ENCODE measurements at regions not wholly inside any gene's neighbourhood (a gene's known extent, or its start where the extent isn't known, plus 50 kb on each side); places are given as distances from the start of the nearest gene placed in this dataset.

GRCh38 chr12:3419558-3419957 is 71.4 kb upstream of the PRMT8 start:
- Histone ChIP-seq H3K23ac (ENCODE audit: insufficient read length, low read depth, low read length) (no peak overlapping the region), H3K9ac (ENCODE audit: extremely low read depth, insufficient read length, low read length) (no peak overlapping the region), H3K4ac (ENCODE audit: low read depth, low read length) (no peak overlapping the region), H4K8ac (replicated peaks; ENCODE audit: insufficient read length, low read depth, low read length) (no peak overlapping the region), H3K27me3 (ENCODE audit: insufficient read depth, low read length) (no peaks in the 10 kb centered on the region), H3K23me2 (ENCODE audit: insufficient read length, low read depth, low read length, poor library complexity, severe bottlenecking) (no peaks in the 10 kb centered on the region), H4K20me1 (ENCODE audit: control insufficient read depth, insufficient read depth, insufficient read length) (no peaks in the 10 kb centered on the region), H3K14ac (ENCODE audit: insufficient read depth, low read length) (no peak overlapping the region), H2BK12ac (ENCODE audit: insufficient read length, low read depth, low read length) (no peak overlapping the region), H3K79me1 (ENCODE audit: insufficient read depth, low read depth, low read length, poor library complexity, severe bottlenecking) (no peaks in the 10 kb centered on the region), H2BK120ac (ENCODE audit: low read depth, low read length, poor library complexity, severe bottlenecking) (no peak overlapping the region), H2BK5ac (ENCODE audit: insufficient read length, low read length) (no peak overlapping the region), H2AFZ (ENCODE audit: low read length) (no peak overlapping the region), H2AK5ac (ENCODE audit: insufficient read length, low read length) (no peak overlapping the region), H3K9me3 (ENCODE audit: control insufficient read depth, low read depth, low read length) (no peaks in the 10 kb centered on the region), H3K4me1 (ENCODE audit: insufficient read depth, low read length) (peaks cover 14% of the 10 kb centered on the region; the same call in 1 of the 2 replicates), H3K56ac (ENCODE audit: insufficient read length, low read depth, low read length) (no peak overlapping the region), H3K27ac (ENCODE audit: insufficient read length, low read depth, low read length) (no peak overlapping the region), H4K91ac (ENCODE audit: insufficient read length, low read depth, low read length) (no peak overlapping the region), H4K5ac (ENCODE audit: insufficient read length, low read depth, low read length) (no peak overlapping the region), H2BK20ac (ENCODE audit: low read depth, low read length, poor library complexity, severe bottlenecking) (no peak overlapping the region), H2BK15ac (ENCODE audit: low read depth, low read length) (no peak overlapping the region), H3K18ac (ENCODE audit: insufficient read length, low read depth, low read length) (no peak overlapping the region), H3T11ph (ENCODE audit: low read length) (no peak overlapping the region), H3K4me2 (ENCODE audit: insufficient read depth, insufficient read length, low read length) (no peak overlapping the region), H3K79me2 (ENCODE audit: insufficient read depth, low read length) (no peaks in the 10 kb centered on the region)
- Mint-ChIP-seq H3K27ac (no peak overlapping the region), H3K36me3 (ENCODE audit: insufficient read depth in 1 of 3, low read depth in 3 of 3) (0 out of 7 replicates have a peak, but pooled peaks cover 0 to 2% (median 0%) of the 10 kb centered on the region in 3 experiments), H3K27me3 (ENCODE audit: low read depth) (peaks cover 66% of the 10 kb centered on the region), H3K4me3 (no peak overlapping the region), H3K9me3 (peaks cover 0 to 3% of the 10 kb centered on the region in 2 experiments; a peak in 2 of 5 replicates), H3K4me1 (peaks cover 27 to 37% of the 10 kb centered on the region in 2 experiments)
- WGBS (ENCODE audit: extremely low coverage, insufficient read length, low lambda C conversion rate), result no CpG with 5 or more reads among the region's 3 CpGs
- TF ChIP-seq, protein P1, sequence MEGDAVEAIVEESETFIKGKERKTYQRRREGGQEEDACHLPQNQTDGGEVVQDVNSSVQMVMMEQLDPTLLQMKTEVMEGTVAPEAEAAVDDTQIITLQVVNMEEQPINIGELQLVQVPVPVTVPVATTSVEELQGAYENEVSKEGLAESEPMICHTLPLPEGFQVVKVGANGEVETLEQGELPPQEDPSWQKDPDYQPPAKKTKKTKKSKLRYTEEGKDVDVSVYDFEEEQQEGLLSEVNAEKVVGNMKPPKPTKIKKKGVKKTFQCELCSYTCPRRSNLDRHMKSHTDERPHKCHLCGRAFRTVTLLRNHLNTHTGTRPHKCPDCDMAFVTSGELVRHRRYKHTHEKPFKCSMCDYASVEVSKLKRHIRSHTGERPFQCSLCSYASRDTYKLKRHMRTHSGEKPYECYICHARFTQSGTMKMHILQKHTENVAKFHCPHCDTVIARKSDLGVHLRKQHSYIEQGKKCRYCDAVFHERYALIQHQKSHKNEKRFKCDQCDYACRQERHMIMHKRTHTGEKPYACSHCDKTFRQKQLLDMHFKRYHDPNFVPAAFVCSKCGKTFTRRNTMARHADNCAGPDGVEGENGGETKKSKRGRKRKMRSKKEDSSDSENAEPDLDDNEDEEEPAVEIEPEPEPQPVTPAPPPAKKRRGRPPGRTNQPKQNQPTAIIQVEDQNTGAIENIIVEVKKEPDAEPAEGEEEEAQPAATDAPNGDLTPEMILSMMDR (conservative IDR thresholded peaks at IDR 0.05), result no peak
- DNase-seq, result no peak
